ENCODE measurements at regions not wholly inside any gene's neighbourhood (a gene's known extent, or its start where the extent isn't known, plus 50 kb on each side); places are given as distances from the start of the nearest gene placed in this dataset.

GRCh38 chr1:239739375-239739774 lies 352.3 kb upstream of the FMN2 start:
- DNase-seq = no peak
- H3K27ac ChIP-seq = peak overlapping the region in 1 of 4 donors; percentile 59
- H3K36me3 ChIP-seq = no peaks in the 10 kb centered on the region
- H3K9me3 ChIP-seq = no peaks in the 10 kb centered on the region
- peaks cover 0 to 19% (median 16%) of the 10 kb centered on the region in 4 donors for H3K4me1 ChIP-seq
- WGBS, 2 donors = 93% methylated on average over 2 of the region's 2 CpGs
- TF ChIP-seq POLR2A (IDR thresholded peaks at IDR 0.05) (no peak), POLR2AphosphoS5 (IDR thresholded peaks at IDR 0.05) (no peak), CTCF (IDR thresholded peaks at IDR 0.05) (no peak), EP300 (IDR thresholded peaks at IDR 0.05) (no peak)
- no peak overlapping the region for H3K4me3 ChIP-seq
- intact Hi-C loops (cut with DNase I) = no loop called here
- no peaks in the 10 kb centered on the region for H3K27me3 ChIP-seq

- intact Hi-C loops (cut with DNase I) = no loop called here
- WGBS, 2 donors = 81 to 96% methylated on average over 2 of the region's 2 CpGs
- H3K36me3 ChIP-seq = no peaks in the 10 kb centered on the region
- peaks cover 0 to 18% (median 15%) of the 10 kb centered on the region in 4 donors for H3K4me1 ChIP-seq
- TF ChIP-seq EP300 (IDR thresholded peaks at IDR 0.05) (no peak), CTCF (IDR thresholded peaks at IDR 0.05) (no peak), POLR2A (IDR thresholded peaks at IDR 0.05) (no peak)
- no peak for DNase-seq
- H3K27me3 ChIP-seq = no peaks in the 10 kb centered on the region
- no peak overlapping the region for H3K4me3 ChIP-seq
- H3K9me3 ChIP-seq = no peaks in the 10 kb centered on the region
- peak overlapping the region in 1 of 4 donors; percentile 59 for H3K27ac ChIP-seq
Observed at GRCh38 chr1:239739919-239740318, 351.8 kb upstream of the FMN2 start.

- Histone ChIP-seq H3K9me3 (no peaks in the 10 kb centered on the region), H3K4me1 (peaks cover 0 to 18% (median 15%) of the 10 kb centered on the region in 4 donors), H3K27ac (no peak overlapping the region), H3K27me3 (no peaks in the 10 kb centered on the region), H3K4me3 (no peak overlapping the region), H3K36me3 (no peaks in the 10 kb centered on the region)
- WGBS, 2 donors = 82 to 88% methylated on average over 6 of the region's 6 CpGs
- TF ChIP-seq POLR2A (IDR thresholded peaks at IDR 0.05) = no peak
- TF ChIP-seq EP300 (IDR thresholded peaks at IDR 0.05) = no peak
- TF ChIP-seq POLR2AphosphoS5 (IDR thresholded peaks at IDR 0.05) = no peak
- no peak for TF ChIP-seq CTCF (IDR thresholded peaks at IDR 0.05)
- intact Hi-C loops (cut with DNase I) = no loop called here
- no peak for DNase-seq
Observed at GRCh38 chr1:239742416-239743109, 349.1 kb upstream of the FMN2 start.

GRCh38 chr1:239744851-239745250 lies 346.8 kb upstream of the FMN2 start:
- Histone ChIP-seq H3K36me3 (no peaks in the 10 kb centered on the region), H3K27me3 (no peaks in the 10 kb centered on the region), H3K27ac (no peak overlapping the region), H3K4me3 (no peak overlapping the region), H3K9me3 (no peaks in the 10 kb centered on the region), H3K4me1 (peaks cover 0 to under 1% (median 0%) of the 10 kb centered on the region in 4 donors)
- 75 to 77% methylated on average over 3 of the region's 3 CpGs for WGBS, 2 donors
- DNase-seq = no peak
- TF ChIP-seq CTCF (IDR thresholded peaks at IDR 0.05) (no peak), EP300 (IDR thresholded peaks at IDR 0.05) (no peak), POLR2A (IDR thresholded peaks at IDR 0.05) (no peak), POLR2AphosphoS5 (IDR thresholded peaks at IDR 0.05) (no peak)
- intact Hi-C loops (cut with DNase I) = no loop called here
